ENCODE measurements at regions not wholly inside any gene's neighbourhood (a gene's known extent, or its start where the extent isn't known, plus 50 kb on each side); places are given as distances from the start of the nearest gene placed in this dataset.
"Not testable (repeated sequence)": the region's sequence is repeated elsewhere in the genome, so short reads cannot be mapped to it uniquely, and the experiment has no call there.

DNA sequence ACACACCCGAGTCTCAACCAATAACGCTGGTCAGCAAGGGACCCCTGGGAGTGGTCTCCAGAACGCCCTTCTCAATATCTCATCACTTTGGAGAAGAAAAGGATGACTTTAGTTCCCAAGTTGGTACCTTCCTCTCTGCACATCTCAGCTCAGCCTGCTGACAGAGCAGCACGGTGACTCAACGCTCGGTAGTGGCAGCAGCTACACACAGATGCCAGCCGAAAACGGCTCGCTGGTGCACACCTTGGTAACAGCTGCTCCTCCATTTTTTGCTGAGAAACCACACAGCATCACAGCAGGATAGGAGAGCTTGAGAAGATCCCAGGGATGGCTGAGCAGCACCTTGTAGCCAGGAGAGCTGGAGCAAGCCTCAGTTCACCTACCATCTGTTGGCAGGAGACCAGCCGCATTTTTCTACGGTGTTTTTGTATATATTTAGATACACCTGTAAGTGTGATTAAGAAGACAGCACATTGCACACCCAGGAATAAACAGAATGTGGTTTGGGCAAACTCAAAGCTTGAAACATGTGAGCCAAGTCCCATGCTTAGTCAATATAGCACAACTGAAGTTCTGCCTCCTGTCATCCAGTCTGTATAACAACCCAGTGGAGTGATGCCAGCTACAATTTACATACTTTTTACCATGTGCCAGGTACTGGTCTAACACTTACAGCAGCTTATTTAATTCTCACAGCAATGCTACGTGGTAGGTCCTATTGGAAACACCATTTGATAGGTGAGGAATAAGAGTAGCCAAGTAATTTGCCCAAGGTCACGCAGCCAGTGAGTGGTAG, 83.8 kb upstream of the ERCC4 start:
- no peak for FAIRE-seq
- Histone ChIP-seq H3K4me3 (ENCODE audit: low read depth, low read length) (no peak overlapping the region), H3K36me3 (ENCODE audit: control insufficient read depth, insufficient read depth, low read length) (no peaks in the 10 kb centered on the region), H3K27me3 (ENCODE audit: control insufficient read depth, insufficient read depth, low read length) (no peaks in the 10 kb centered on the region)
- TF ChIP-seq, protein P1, sequence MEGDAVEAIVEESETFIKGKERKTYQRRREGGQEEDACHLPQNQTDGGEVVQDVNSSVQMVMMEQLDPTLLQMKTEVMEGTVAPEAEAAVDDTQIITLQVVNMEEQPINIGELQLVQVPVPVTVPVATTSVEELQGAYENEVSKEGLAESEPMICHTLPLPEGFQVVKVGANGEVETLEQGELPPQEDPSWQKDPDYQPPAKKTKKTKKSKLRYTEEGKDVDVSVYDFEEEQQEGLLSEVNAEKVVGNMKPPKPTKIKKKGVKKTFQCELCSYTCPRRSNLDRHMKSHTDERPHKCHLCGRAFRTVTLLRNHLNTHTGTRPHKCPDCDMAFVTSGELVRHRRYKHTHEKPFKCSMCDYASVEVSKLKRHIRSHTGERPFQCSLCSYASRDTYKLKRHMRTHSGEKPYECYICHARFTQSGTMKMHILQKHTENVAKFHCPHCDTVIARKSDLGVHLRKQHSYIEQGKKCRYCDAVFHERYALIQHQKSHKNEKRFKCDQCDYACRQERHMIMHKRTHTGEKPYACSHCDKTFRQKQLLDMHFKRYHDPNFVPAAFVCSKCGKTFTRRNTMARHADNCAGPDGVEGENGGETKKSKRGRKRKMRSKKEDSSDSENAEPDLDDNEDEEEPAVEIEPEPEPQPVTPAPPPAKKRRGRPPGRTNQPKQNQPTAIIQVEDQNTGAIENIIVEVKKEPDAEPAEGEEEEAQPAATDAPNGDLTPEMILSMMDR (IDR thresholded peaks at IDR 0.05; ENCODE audit: insufficient read depth, low read length, severe bottlenecking) = no peak
- no peak for DNase-seq (ENCODE audit: low read depth)

DNA sequence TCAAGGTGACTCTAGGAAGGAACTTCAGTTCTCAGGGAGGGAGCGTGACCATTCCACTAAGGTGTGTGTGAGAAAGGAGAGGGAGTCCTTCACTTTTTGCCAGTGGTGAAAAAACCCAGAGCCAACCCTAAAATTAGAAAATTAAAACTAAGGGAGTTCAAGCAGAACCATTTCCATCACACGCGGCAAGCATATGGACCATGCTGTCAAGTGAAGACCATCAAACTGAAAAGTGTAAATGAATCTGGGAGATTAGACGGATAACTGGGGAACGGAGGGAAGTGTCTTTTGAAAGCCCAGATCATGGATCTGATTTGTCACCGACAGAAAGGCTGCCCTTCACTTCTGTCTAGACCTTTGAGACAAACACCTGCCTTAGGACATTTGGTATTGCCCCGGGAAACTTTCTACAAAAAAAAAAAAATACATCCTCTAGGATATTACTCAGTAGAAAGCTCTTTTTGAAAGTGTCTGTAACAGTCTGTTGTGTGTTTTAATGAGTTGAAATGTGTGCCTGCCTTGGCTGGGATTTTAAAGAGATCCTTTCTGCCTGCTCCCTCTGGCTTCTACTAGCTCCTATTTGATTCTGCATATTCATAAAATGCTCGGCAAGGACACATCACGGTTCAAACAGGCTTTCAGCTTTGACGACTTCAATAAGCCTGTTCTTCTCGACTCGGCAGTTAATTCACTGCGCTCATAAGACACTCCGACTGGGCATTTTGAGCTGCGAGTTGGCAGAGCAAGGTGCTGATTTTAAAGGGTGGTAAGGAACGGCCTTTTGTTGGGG, 81.4 kb upstream of the ERCC4 start:
- H3K27me3 ChIP-seq (ENCODE audit: control insufficient read depth, insufficient read depth, low read length) = no peaks in the 10 kb centered on the region
- TF ChIP-seq, protein P1 (IDR thresholded peaks at IDR 0.05; ENCODE audit: insufficient read depth, low read length, severe bottlenecking) = no peak
- no peak overlapping the region for H3K4me3 ChIP-seq (ENCODE audit: low read depth, low read length)
- H3K36me3 ChIP-seq (ENCODE audit: control insufficient read depth, insufficient read depth, low read length) = no peaks in the 10 kb centered on the region
- DNase-seq (ENCODE audit: low read depth) (no peak), FAIRE-seq (no peak)

DNA sequence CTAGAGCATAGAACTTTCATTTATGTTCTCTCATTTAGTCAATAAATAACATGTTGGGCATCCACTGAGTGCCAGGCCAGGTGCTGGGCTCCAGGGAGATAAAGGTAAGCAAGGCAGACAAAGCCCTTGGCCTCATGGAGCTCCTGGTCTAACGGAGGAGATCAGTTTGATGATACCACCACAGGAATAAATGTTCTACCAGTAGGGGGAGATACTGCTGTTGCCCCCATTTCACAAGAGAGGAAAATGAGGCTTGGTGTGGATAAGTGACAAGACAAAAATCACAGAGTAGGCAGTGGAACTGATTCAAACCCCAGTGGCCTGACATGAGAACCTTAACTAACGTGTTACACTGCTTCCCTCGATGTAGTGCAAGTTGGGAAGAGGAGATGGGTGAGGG, 80.4 kb upstream of the ERCC4 start:
- no peaks in the 10 kb centered on the region for H3K27me3 ChIP-seq (ENCODE audit: control insufficient read depth, insufficient read depth, low read length)
- no peak overlapping the region for H3K4me3 ChIP-seq (ENCODE audit: low read depth, low read length)
- FAIRE-seq = no peak
- H3K36me3 ChIP-seq (ENCODE audit: control insufficient read depth, insufficient read depth, low read length) = no peaks in the 10 kb centered on the region
- TF ChIP-seq, protein P1 (IDR thresholded peaks at IDR 0.05; ENCODE audit: insufficient read depth, low read length, severe bottlenecking) = no peak
- no peak for DNase-seq (ENCODE audit: low read depth)

DNA sequence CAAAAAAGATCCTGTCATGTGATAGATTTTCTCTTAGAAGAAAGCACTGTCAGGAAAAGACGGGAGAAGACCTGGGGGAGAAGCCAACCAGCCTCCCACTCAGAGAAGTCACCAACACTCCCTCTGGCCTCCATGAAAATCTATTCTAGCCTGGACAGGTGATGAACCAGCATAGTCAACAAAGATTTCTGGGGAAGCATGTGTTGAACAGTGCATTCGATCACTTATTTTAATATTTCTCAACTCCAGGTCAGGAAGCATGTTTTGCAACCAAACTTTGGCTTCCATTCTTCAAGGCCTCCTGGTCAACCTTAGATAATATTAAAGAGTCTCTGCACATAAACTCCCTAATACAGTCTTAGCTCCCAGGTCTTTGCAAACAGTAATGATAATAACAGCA, 74.7 kb upstream of the ERCC4 start:
- no peak overlapping the region for H3K4me3 ChIP-seq (ENCODE audit: low read depth, low read length)
- H3K27me3 ChIP-seq (ENCODE audit: control insufficient read depth, insufficient read depth, low read length) = no peaks in the 10 kb centered on the region
- FAIRE-seq (no peak), DNase-seq (ENCODE audit: low read depth) (no peak)
- no peaks in the 10 kb centered on the region for H3K36me3 ChIP-seq (ENCODE audit: control insufficient read depth, insufficient read depth, low read length)
- TF ChIP-seq, protein P1 (IDR thresholded peaks at IDR 0.05; ENCODE audit: insufficient read depth, low read length, severe bottlenecking) = no peak

DNA sequence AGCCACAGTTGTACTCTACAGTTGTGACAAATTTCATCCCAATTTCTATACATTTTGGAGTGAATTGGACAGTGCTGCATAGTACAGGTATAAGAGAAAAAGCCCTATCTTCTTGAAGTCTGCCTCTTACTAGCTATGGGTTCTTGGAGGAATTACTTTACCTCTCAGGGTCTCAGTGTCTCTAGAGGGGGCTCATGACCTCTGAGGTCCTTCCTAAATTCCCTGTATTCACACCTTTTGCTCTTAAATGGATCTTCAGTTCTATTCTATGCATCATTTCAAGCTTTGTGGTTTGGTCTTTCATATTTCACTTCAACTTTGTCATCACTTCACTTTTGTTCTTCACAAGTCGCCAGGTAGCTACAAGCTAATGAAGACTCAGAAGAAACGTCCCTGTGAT, 71.2 kb upstream of the ERCC4 start:
- DNase-seq (ENCODE audit: low read depth) (no peak), FAIRE-seq (no peak)
- H3K36me3 ChIP-seq (ENCODE audit: control insufficient read depth, insufficient read depth, low read length) = no peaks in the 10 kb centered on the region
- TF ChIP-seq, protein P1 (IDR thresholded peaks at IDR 0.05; ENCODE audit: insufficient read depth, low read length, severe bottlenecking) = no peak
- no peaks in the 10 kb centered on the region for H3K27me3 ChIP-seq (ENCODE audit: control insufficient read depth, insufficient read depth, low read length)
- H3K4me3 ChIP-seq (ENCODE audit: low read depth, low read length) = no peak overlapping the region

DNA sequence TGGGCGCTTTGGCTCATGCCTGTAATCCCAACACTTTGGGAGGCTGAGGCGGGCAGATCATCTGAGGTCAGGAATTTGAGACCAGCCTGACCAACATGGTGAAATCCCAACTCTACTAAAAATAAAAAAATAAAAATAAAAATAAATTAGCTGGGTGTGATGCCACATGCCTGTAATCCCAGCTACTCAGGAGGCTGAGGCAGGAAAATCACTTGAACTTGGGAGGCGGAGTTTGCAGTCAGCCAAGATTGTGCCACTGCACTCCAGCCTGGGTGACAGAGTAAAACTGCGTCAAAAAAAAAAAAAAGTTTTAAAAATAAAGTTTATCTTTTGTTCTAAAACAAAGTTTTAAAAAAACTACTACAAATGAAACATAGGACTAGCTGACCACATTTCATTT, 69.8 kb upstream of the ERCC4 start:
- H3K27me3 ChIP-seq (ENCODE audit: control insufficient read depth, insufficient read depth, low read length); FAIRE-seq; DNase-seq (ENCODE audit: low read depth): not testable (repeated sequence)

More for the DNA sequence above, 69.8 kb upstream of the ERCC4 start:
- H3K4me3 ChIP-seq (ENCODE audit: low read depth, low read length); H3K36me3 ChIP-seq (ENCODE audit: control insufficient read depth, insufficient read depth, low read length): not testable (repeated sequence)

All from bronchial epithelial cell (primary cell).